K562 (cell line): ENCODE measurements at regions not wholly inside any gene's neighbourhood (a gene's known extent, or its start where the extent isn't known, plus 50 kb on each side); places are given as distances from the start of the nearest gene placed in this dataset.

Source experiments
- ATAC-seq: fragments of 200-7000 bp; cut with Tn5 transposase; 3 replicates; pipeline ENCODE4 v1.9.1; 2020; ENCODE audit warnings: moderate library complexity
- BruUV-seq: library from RNA; stranded (reverse); fragments of 400-500 nt; replicated peaks from 2 replicates; lab custom pipeline; 2021; lab: Mats Ljungman, UMichigan
- CTCF ChIA-PET: fragments of 300-600 bp; formaldehyde crosslinking; extraction: SDS; loops from one replicate; lab custom pipeline; 2021; ENCODE audit warnings: low intra/inter-chr PET ratio; lab: Yijun Ruan, JAX
- POLR2A ChIA-PET: fragments of 300-600, 350-650 bp; sonication (Branson Sonifier 250); formaldehyde crosslinking; extraction: SDS; loops from one replicate; lab custom pipeline; 2021; ENCODE audit warnings: antibody characterized with exemption, inconsistent platforms; lab: Yijun Ruan, JAX
- DNase-seq, 4 experiments: peaks; one replicate each; pipeline versions ENCODE4 v3.0.0 to v3.0.0-alpha.2; 2011 to 2018; ENCODE audit warnings: low spot score in 3 of 4, mixed read lengths in 3 of 4; ENCODE audit errors: extremely low read depth in 1 of 4
- FAIRE-seq: peaks from 2 replicates; lab custom pipeline; 2011; peaks lifted over from hg19 to GRCh38; lab: Jason Lieb, UNC
- H2AFZ ChIP-seq: 2 replicates; pipeline ENCODE4 v1.6.0; 2011; ENCODE audit warnings: low read depth, low read length, control low read depth, inconsistent platforms
- H3K27ac ChIP-seq: fragments of 200-600 bp; 3 replicates; pipeline ENCODE4 v1.8.0; 2011; ENCODE audit warnings: low read depth, mild to moderate bottlenecking, control low read depth, inconsistent platforms, low read length, moderate library complexity, mixed read lengths; ENCODE audit errors: extremely low read depth
- H3K27me3 ChIP-seq, 2 experiments: fragments of 300-600 bp in 1 of 2; 2 replicates in 1 of 2; 3 replicates in 1 of 2; pipeline versions ENCODE4 v1.6.0 to v1.8.0; 2011; ENCODE audit warnings: inconsistent platforms in 2 of 2, low read length in 2 of 2, mild to moderate bottlenecking in 1 of 2, mixed read lengths in 1 of 2, moderate library complexity in 1 of 2; ENCODE audit not compliant: control insufficient read depth in 2 of 2, insufficient read depth in 2 of 2
- H3K36me3 ChIP-seq: fragments of 300-600 bp; 3 replicates; pipeline ENCODE4 v1.8.0; 2011; ENCODE audit warnings: mild to moderate bottlenecking, low read length, inconsistent platforms; ENCODE audit not compliant: control insufficient read depth, insufficient read depth
- H3K4me1 ChIP-seq, 2 experiments: fragments of 200-600 bp in 1 of 2; replicated peaks in 1 of 2; 2 replicates in 1 of 2; 3 replicates in 1 of 2; pipeline versions ENCODE4 v1.5.1 to v1.8.0; 2011; ENCODE audit warnings: inconsistent platforms in 2 of 2, low read length in 2 of 2, mild to moderate bottlenecking in 1 of 2, mixed read lengths in 1 of 2, moderate library complexity in 1 of 2; ENCODE audit not compliant: control insufficient read depth in 2 of 2, insufficient read depth in 2 of 2
- H3K4me2 ChIP-seq: 2 replicates; pipeline ENCODE4 v1.6.1; 2011; ENCODE audit warnings: low read length, control low read depth, inconsistent platforms, mixed read lengths; ENCODE audit not compliant: insufficient read depth
- H3K4me3 ChIP-seq: fragments of 200-600 bp; sonication (generic), shearing (Covaris generic); 2 replicates; pipeline ENCODE4 v1.5.1; 2016; ENCODE audit warnings: control low read depth, inconsistent platforms
- H3K79me2 ChIP-seq: fragments of 200-600 bp; 3 replicates; pipeline ENCODE4 v1.8.0; 2011; ENCODE audit warnings: low read length, inconsistent platforms; ENCODE audit not compliant: control insufficient read depth, insufficient read depth
- H3K9ac ChIP-seq, 2 experiments: 2 replicates each; pipeline versions ENCODE4 v1.6.0 to v1.6.1; 2011; ENCODE audit warnings: low read depth in 2 of 2, low read length in 2 of 2, control low read depth in 1 of 2, inconsistent platforms in 1 of 2, mild to moderate bottlenecking in 1 of 2, mixed read lengths in 1 of 2; ENCODE audit not compliant: insufficient read depth in 1 of 2
- H3K9me1 ChIP-seq: one replicate; pipeline ENCODE4 v1.6.0; 2011; ENCODE audit warnings: inconsistent platforms, mild to moderate bottlenecking, low read length, moderate library complexity; ENCODE audit not compliant: control insufficient read depth, insufficient read depth
- H3K9me3 ChIP-seq: replicated peaks from 2 replicates; pipeline ENCODE4 v1.5.1; 2011; ENCODE audit warnings: low read depth, low read length, inconsistent platforms; ENCODE audit not compliant: control insufficient read depth, insufficient read depth
- H4K20me1 ChIP-seq: replicated peaks from 2 replicates; pipeline ENCODE4 v1.6.1; 2011; ENCODE audit warnings: low read length, inconsistent platforms, mixed read lengths; ENCODE audit not compliant: control insufficient read depth, insufficient read depth
- ARID3B ChIP-seq: fragments of 250-450 bp; sonication (Bioruptor Pico); IDR thresholded peaks from 2 replicates; pipeline ENCODE4 v1.4.0; 2020; ENCODE audit warnings: borderline replicate concordance
- GABPA ChIP-seq: fragments of 200-800 bp; sonication (Bioruptor generic); conservative IDR thresholded peaks from 2 replicates; pipeline ENCODE4 v1.6.1; 2016; ENCODE audit warnings: low read depth, missing genetic modification characterization, missing compliant biosample characterization
- KLF13 ChIP-seq: fragments of 450-650 bp; IDR thresholded peaks from 2 replicates; pipeline ENCODE4 v1.6.1; 2016; ENCODE audit warnings: missing genetic modification characterization, low read depth, mild to moderate bottlenecking, missing compliant biosample characterization, moderate library complexity, borderline replicate concordance
- L3MBTL2 ChIP-seq: fragments of 450-650 bp; IDR thresholded peaks from 2 replicates; pipeline ENCODE4 v1.6.1; 2016; ENCODE audit warnings: mild to moderate bottlenecking, moderate library complexity
- MYBL2 ChIP-seq, 2 experiments: fragments of 450-650 bp in 1 of 2; sonication (generic) in 1 of 2; formaldehyde crosslinking in 1 of 2; IDR thresholded peaks; 2 replicates each; pipeline versions ENCODE4 v1.6.1 to v1.8.1; 2017 to 2022; ENCODE audit warnings: borderline replicate concordance in 1 of 2, inconsistent platforms in 1 of 2, low read depth in 1 of 2, mild to moderate bottlenecking in 1 of 2, missing genetic modification reagents in 1 of 2, moderate library complexity in 1 of 2
- MYNN ChIP-seq, 2 experiments: sonication (generic); formaldehyde crosslinking in 1 of 2; IDR thresholded peaks; 2 replicates each; pipeline versions ENCODE4 v1.5.0 to v1.6.1; 2016 to 2020; ENCODE audit warnings: antibody characterized with exemption in 1 of 2, missing genetic modification reagents in 1 of 2
- NUFIP1 ChIP-seq: fragments of 450-650 bp; IDR thresholded peaks from 2 replicates; pipeline ENCODE4 v1.6.1; 2018; ENCODE audit not compliant: partially characterized antibody
- RBM22 ChIP-seq: fragments of 200-400 bp; formaldehyde crosslinking; IDR thresholded peaks from 2 replicates; pipeline ENCODE4 v1.6.1; 2018; ENCODE audit warnings: low read length, low read depth; ENCODE audit not compliant: poor library complexity, severe bottlenecking
- SPI1 ChIP-seq: IDR thresholded peaks from 2 replicates; pipeline ENCODE4 v1.6.1; 2011; ENCODE audit warnings: low read depth, low read length, control low read depth, borderline replicate concordance
- ZNF318 ChIP-seq, 2 experiments: fragments of 450-650 bp; IDR thresholded peaks; 2 replicates each; pipeline ENCODE4 v1.6.1; 2016; ENCODE audit warnings: mild to moderate bottlenecking in 2 of 2, borderline replicate concordance in 1 of 2, low read depth in 1 of 2, moderate library complexity in 1 of 2
- WGBS: fragments of 100-300 bp; shearing (Covaris generic); methylation state at CpG from one replicate; pipeline ENCODE4 v1.1.6; 2016; ENCODE audit warnings: low coverage, mixed read lengths; ENCODE audit not compliant: insufficient coverage; ENCODE audit errors: missing lambda C conversion rate; 5-methylcytosine and 5-hydroxymethylcytosine counted together
- in situ Hi-C: fragments of 300-500 bp; cut with MboI; formaldehyde crosslinking; loops from 4 replicates; pipeline ENCODE4 v1.15.0; 2018; ENCODE audit warnings: inconsistent platforms, mixed read lengths
- intact Hi-C: fragments of 100-400 bp; cut with micrococcal nuclease; formaldehyde crosslinking; loops from 2 replicates; pipeline ENCODE4 v1.14.2; 2022

- Histone ChIP-seq H2AFZ (no peak overlapping the region), H3K4me1 (no peaks in the 10 kb centered on the region), H3K9ac (no peak overlapping the region), H3K9me3 (no peaks in the 10 kb centered on the region), H3K27ac (no peak overlapping the region), H3K4me3 (no peak overlapping the region), H3K9me1 (no peaks in the 10 kb centered on the region), H4K20me1 (no peaks in the 10 kb centered on the region), H3K27me3 (no peaks in the 10 kb centered on the region), H3K36me3 (no peaks in the 10 kb centered on the region), H3K4me2 (no peak overlapping the region), H3K79me2 (no peaks in the 10 kb centered on the region)
- ChIA-PET CTCF (no interaction called here), POLR2A (no interaction called here)
- WGBS: 2% methylated on average over 8 of the region's 8 CpGs
- no peak for TF ChIP-seq ZNF318 (IDR thresholded peaks at IDR 0.05; ENCODE audit: borderline replicate concordance in 1 of 2, low read depth in 1 of 2)
- no peak for TF ChIP-seq RBM22
- TF ChIP-seq GABPA (tag): no peak
- TF ChIP-seq SPI1: no peak
- TF ChIP-seq ARID3B (CRISPR knock-in tag): no peak
- TF ChIP-seq MYBL2 (IDR thresholded peaks at IDR 0.05; ENCODE audit: low read depth): no peak
- TF ChIP-seq MYBL2 (CRISPR knock-in tag; IDR thresholded peaks at IDR 0.05; ENCODE audit: borderline replicate concordance): no peak
- TF ChIP-seq KLF13 (tag): no peak
- no peak for TF ChIP-seq NUFIP1
- no peak for TF ChIP-seq MYNN (IDR thresholded peaks at IDR 0.05)
- no peak for TF ChIP-seq MYNN (CRISPR knock-in tag; IDR thresholded peaks at IDR 0.05)
- no peak for TF ChIP-seq L3MBTL2
- intact Hi-C loops (no loop called here), in situ Hi-C loops (no loop called here)
- FAIRE-seq: no peak
- no peak for ATAC-seq
- no TSS peak for BruUV-seq
- DNase-seq: no peak
Measured at GRCh38 chr13:70347947-70348620, 239.8 kb upstream of the KLHL1 start.
